C4-2B (cell line): ENCODE measurements at regions not wholly inside any gene's neighbourhood (a gene's known extent, or its start where the extent isn't known, plus 50 kb on each side); places are given as distances from the start of the nearest gene placed in this dataset.

Experiments
- CTCF ChIP-seq: fragments of 450-650 bp; conservative IDR thresholded peaks from 2 replicates; pipeline ENCODE4 v1.5.1; 2017; ENCODE audit warnings: mild to moderate bottlenecking
- ZFX ChIP-seq: fragments of 450-650 bp; IDR thresholded peaks from 2 replicates; pipeline ENCODE4 v1.6.1; 2017

DNA sequence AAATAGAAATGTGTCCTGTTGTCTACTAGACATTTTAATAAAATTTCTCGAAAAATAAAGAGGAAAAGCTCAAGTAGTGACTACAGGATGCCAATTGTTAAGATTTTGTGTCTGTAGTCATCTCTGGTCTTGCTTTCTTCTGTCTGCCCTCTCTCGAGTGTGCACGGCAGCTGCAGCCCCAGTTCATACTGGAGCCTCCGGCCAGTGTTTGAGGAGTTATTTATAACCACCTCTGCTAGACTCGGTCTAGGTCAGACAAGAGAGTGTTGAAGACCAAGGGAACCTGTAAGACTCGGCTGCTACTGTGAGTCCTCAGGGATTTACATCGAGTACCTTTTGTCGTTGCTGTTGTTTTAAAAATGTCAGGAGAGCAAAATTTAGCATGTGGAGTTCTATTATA is 810.1 kb upstream of the POU3F3 start:
- TF ChIP-seq CTCF (no peak), ZFX (no peak)
